Cardiac muscle cell (in vitro differentiated cells and primary cell): ENCODE measurements at regions not wholly inside any gene's neighbourhood (a gene's known extent, or its start where the extent isn't known, plus 50 kb on each side); places are given as distances from the start of the nearest gene placed in this dataset.

ENCODE experiments used
- DNase-seq, 2 donors: peaks; one replicate each; pipeline versions ENCODE4 v3.0.0 to v3.0.0-alpha.2; 2010 to 2017; ENCODE audit warnings: low read depth in 1 of 2, low spot score in 1 of 2
- H3K27ac ChIP-seq: fragments of 200-600 bp; sonication (generic); 2 replicates; pipeline ENCODE4 v1.5.1; 2016
- H3K27me3 ChIP-seq: fragments of 200-600 bp; sonication (generic); 2 replicates; pipeline ENCODE4 v1.6.0; 2016; ENCODE audit warnings: control low read depth
- H3K36me3 ChIP-seq: fragments of 200-600 bp; sonication (generic); 2 replicates; pipeline ENCODE4 v1.5.1; 2016; ENCODE audit warnings: control low read depth
- H3K4me1 ChIP-seq: fragments of 200-600 bp; sonication (generic); 2 replicates; pipeline ENCODE4 v1.8.1; 2017; ENCODE audit warnings: low read depth, mild to moderate bottlenecking, mixed run types
- H3K4me3 ChIP-seq: fragments of 200-600 bp; sonication (generic); 2 replicates; pipeline ENCODE4 v1.5.1; 2016; ENCODE audit warnings: mild to moderate bottlenecking
- H3K9me3 ChIP-seq: fragments of 200-600 bp; sonication (generic); 2 replicates; pipeline ENCODE4 v1.5.1; 2017; ENCODE audit warnings: low read depth, mild to moderate bottlenecking, control low read depth
- CTCF ChIP-seq: IDR thresholded peaks from 2 replicates; pipeline ENCODE4 v1.5.1; 2012; ENCODE audit warnings: low read depth, mild to moderate bottlenecking, low read length

- no peak for TF ChIP-seq CTCF
- no peak overlapping the region for H3K4me3 ChIP-seq
- H3K36me3 ChIP-seq: no peaks in the 10 kb centered on the region
- no peak for DNase-seq
- H3K9me3 ChIP-seq: no peaks in the 10 kb centered on the region
- H3K4me1 ChIP-seq: peaks cover 16% of the 10 kb centered on the region
- H3K27ac ChIP-seq: no peak overlapping the region
- H3K27me3 ChIP-seq: peaks cover 7% of the 10 kb centered on the region
Observed at GRCh38 chr9:95749493-95749892, 126.0 kb upstream of the ERCC6L2 start.

- no peaks in the 10 kb centered on the region for H3K9me3 ChIP-seq
- H3K4me1 ChIP-seq: no peaks in the 10 kb centered on the region
- H3K36me3 ChIP-seq: no peaks in the 10 kb centered on the region
- no peak for DNase-seq
- H3K27me3 ChIP-seq: no peaks in the 10 kb centered on the region
- TF ChIP-seq CTCF: no peak
- H3K4me3 ChIP-seq: no peak overlapping the region
- no peak overlapping the region for H3K27ac ChIP-seq
Observed at GRCh38 chr9:95746408-95747180, 128.9 kb upstream of the ERCC6L2 start.

GRCh38 chr9:95742821-95743220, 132.7 kb upstream of the ERCC6L2 start:
- Histone ChIP-seq H3K4me3 (no peak overlapping the region), H3K27ac (no peak overlapping the region), H3K36me3 (no peaks in the 10 kb centered on the region), H3K27me3 (no peaks in the 10 kb centered on the region), H3K9me3 (no peaks in the 10 kb centered on the region), H3K4me1 (no peaks in the 10 kb centered on the region)
- no peak for TF ChIP-seq CTCF
- no peak for DNase-seq

- Histone ChIP-seq H3K27ac (no peak overlapping the region), H3K36me3 (no peaks in the 10 kb centered on the region), H3K4me3 (no peak overlapping the region), H3K27me3 (no peaks in the 10 kb centered on the region), H3K4me1 (no peaks in the 10 kb centered on the region), H3K9me3 (no peaks in the 10 kb centered on the region)
- no peak for DNase-seq
- TF ChIP-seq CTCF: no peak
Observed at GRCh38 chr9:95741631-95742030, 133.9 kb upstream of the ERCC6L2 start.

- H3K4me1 ChIP-seq: no peaks in the 10 kb centered on the region
- DNase-seq: no peak
- H3K27me3 ChIP-seq: no peaks in the 10 kb centered on the region
- H3K36me3 ChIP-seq: no peaks in the 10 kb centered on the region
- no peak overlapping the region for H3K27ac ChIP-seq
- H3K9me3 ChIP-seq: no peaks in the 10 kb centered on the region
- no peak overlapping the region for H3K4me3 ChIP-seq
- no peak for TF ChIP-seq CTCF
Observed at GRCh38 chr9:95740217-95741004, 135.1 kb upstream of the ERCC6L2 start.
